Activated CD8-positive, alpha-beta memory T cell treated with anti-CD3 and anti-CD28 coated beads, Interleukin-2, amount 50 U/mL, for 48 hours (primary cell): ENCODE measurements at regions not wholly inside any gene's neighbourhood (a gene's known extent, or its start where the extent isn't known, plus 50 kb on each side); places are given as distances from the start of the nearest gene placed in this dataset.

Experiments used
- DNase-seq: peaks from one replicate; pipeline ENCODE4 v3.0.0-alpha.2; 2020

GRCh38 chr2:6556755-6557154 is 309.0 kb downstream of the CMPK2 start:
- no peak for DNase-seq

DNA sequence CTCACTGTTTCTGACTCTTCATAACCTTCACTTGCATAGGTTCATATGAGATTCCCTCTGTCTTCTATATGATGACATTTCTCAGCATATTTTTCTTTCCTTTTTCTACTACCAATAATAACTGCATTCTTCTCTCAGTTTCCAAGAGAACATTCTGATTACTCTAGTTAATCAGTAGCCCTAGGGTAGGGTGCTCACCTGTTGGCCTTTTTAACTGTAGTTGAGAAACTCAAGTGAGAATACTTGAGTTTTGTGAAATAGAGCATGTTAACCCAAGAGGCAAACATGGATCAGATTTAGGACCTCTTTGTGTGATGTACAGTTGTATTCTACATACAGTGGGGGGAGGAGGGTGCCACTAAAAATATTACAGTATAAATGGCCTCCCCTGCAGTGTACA is 308.0 kb downstream of the CMPK2 start:
- DNase-seq, result no peak

- no peak for DNase-seq
These were observed 302.9 kb downstream of the CMPK2 start for GRCh38 chr2:6562771-6563170.

DNA sequence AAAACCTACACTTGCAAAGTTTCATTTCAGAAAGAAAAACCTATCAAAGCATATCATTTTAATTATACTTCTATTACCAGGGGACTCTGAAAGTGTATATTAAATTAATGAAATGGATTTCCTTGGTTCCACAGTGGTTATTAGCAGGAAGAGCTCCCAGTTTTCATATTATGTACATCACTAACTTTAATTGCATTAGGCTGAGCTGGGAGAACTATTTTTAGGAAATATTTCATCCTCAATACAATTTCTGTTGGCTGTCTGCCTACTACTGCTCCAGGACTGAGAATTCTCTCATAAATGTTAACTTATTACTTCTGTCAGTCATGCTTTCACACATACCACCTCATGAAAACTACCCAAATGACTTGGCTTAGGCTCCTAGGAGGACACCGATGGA is 301.4 kb downstream of the CMPK2 start:
- DNase-seq, result no peak

DNA sequence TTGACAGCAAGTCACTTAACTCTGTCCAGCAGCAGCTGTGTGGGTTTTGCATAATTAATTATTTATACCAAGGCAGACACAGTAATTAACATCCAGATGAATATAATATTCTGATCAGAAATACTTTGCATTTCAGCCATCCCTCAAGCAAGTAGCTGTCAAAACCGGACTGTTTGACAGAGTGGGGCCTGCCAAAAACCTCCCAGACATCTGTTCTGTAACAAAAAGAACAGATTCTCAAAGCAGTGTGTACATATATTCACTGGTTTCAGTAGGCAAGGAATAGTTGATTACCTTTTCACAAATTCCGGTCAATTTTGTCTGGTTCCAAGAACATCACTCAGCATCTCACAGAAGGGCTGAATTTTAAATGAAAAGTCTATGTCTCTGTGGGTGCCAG is 291.6 kb downstream of the CMPK2 start:
- no peak for DNase-seq

DNA sequence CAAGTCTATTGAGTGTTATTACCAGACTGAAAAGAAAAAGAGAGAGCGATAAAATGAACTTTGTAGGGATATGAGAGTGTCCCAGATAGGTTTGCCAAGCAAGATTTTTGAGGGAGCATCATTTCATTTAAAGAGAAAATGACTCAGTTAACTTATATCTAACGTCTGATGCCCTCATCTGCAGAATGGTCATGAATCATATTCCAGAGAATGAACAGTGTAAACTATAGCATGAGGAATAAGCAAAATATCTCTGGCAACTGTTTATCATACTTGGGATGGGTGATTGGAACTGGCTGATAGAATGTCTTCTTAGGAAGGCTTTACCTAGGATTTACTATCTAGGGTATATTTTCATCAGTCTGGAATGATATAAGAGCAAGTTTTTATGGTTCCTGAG is 289.4 kb downstream of the CMPK2 start:
- no peak for DNase-seq

GRCh38 chr2:6577960-6578359 is 287.7 kb downstream of the CMPK2 start:
- no peak for DNase-seq

- no peak for DNase-seq
These were observed 287.3 kb downstream of the CMPK2 start for GRCh38 chr2:6578416-6578815.

GRCh38 chr2:6579281-6579680 is 286.4 kb downstream of the CMPK2 start:
- no peak for DNase-seq

- no peak for DNase-seq
These were observed 284.7 kb downstream of the CMPK2 start for GRCh38 chr2:6580982-6581381.

- DNase-seq, result no peak
These were observed 276.6 kb downstream of the CMPK2 start for GRCh38 chr2:6589150-6589549.

DNA sequence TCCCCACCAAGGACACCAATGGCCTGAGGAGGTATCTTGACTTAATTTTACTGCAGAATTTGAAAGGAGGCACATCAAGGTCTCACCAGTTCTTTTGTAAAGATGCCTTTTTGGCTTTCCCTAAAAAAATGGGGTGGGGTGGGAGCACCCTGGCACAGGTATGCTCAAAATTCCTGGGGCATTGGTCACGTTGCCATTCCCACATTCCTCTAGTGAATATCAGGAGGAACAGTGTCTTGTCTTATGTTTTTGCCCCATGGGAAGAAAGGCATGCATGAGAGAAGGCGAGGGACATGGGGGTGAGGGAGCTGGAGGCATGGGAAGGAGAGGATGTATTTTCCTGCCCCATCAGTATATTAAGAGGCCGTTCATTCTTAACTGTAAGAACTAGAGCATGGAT is 275.3 kb downstream of the CMPK2 start:
- no peak for DNase-seq

DNA sequence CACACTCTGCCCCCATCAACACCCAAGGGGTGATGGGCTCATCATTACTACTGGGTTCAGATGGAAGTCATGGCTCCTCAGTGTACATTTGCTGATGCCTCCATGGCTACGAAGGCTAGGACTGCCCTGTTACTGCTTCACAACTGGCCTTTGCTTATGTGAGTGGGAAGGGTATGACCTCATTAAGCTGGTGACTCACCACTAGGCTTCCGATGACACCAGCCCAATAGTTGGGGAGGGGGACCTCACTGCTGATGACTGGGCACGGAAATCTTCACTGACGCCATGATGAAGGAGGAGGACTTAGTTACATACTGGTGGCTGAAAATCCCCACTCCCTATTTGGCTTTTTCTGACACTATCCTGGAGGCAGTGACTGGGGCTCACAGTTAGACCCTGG is 263.2 kb downstream of the CMPK2 start:
- DNase-seq, result no peak

DNA sequence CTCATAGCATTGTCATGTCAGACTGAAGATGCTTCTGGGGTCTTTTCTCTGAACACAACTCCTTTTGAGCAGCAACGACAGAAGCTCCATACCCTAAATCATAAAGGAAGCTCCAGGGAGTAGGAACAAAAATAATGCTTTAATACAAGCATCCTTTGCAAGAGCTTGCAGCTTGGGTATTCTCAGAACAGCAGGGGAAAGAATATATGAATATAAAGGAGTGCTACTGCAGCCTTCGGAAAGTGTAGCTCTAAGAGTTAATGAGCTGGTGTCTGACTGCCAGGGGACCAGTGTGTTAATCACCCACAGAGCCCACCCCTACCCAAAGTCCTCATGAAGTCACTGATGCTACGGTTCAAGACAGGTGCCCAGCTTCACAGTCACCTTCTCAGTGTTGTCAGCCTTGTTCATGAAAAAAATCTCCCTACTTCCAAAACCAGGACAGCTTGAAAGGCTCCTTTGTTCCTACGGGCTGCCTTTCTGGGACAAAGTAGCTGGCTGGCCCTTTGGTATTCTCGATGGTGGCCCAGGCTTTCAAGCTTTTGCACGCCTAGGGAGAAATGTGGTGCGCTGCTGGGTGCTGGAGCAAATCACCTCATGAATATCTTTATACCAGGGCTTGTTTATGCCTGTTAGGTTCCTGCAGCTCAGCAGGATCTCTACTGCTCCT is 259.7 kb downstream of the CMPK2 start:
- DNase-seq, result no peak

- no peak for DNase-seq
These were observed 247.9 kb downstream of the CMPK2 start for GRCh38 chr2:6617794-6618193.

GRCh38 chr2:6618201-6618600 is 247.5 kb downstream of the CMPK2 start:
- no peak for DNase-seq

- no peak for DNase-seq
These were observed 242.0 kb downstream of the CMPK2 start for GRCh38 chr2:6623746-6624145.

- no peak for DNase-seq
These were observed 239.2 kb downstream of the CMPK2 start for GRCh38 chr2:6626401-6627012.

- no peak for DNase-seq
These were observed 238.4 kb downstream of the CMPK2 start for GRCh38 chr2:6627316-6627715.

DNA sequence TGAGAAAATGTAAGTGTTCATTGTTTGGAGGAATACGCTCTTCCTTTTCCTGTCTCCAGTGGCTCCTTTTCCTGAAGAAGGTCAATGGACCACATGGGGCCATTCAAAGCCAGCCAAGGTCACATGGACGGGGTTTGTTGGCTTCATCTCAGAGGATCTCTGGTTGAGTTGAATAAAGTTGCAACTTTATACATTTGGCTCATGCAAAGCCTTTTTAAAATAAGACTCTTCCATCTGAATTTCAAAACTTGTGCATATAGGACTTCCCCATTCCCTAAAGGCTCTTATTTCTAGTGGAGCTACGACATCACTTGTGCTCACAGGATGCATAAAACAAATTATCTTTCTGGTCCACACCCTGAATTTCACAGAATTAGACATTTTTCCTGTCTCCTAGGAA is 235.5 kb downstream of the CMPK2 start:
- DNase-seq, result no peak

DNA sequence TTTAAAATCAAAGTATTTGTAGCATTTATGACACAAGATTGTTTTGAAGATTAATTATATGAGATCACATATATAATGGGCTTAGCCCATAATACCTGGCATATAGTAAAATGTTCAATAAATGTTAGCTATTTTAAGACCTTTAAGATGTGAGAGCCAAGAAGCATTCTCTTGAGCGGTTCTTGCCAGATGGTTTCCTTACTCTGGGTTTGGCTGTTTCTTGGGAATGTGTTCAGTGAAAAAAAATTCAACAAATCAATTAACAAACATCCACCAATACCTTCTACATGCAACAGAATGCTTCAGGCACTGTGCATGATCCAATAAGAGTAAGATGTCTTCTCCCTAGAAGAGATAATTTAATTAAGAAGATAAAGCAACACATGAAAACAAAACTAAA is 230.4 kb downstream of the CMPK2 start:
- no peak for DNase-seq

DNA sequence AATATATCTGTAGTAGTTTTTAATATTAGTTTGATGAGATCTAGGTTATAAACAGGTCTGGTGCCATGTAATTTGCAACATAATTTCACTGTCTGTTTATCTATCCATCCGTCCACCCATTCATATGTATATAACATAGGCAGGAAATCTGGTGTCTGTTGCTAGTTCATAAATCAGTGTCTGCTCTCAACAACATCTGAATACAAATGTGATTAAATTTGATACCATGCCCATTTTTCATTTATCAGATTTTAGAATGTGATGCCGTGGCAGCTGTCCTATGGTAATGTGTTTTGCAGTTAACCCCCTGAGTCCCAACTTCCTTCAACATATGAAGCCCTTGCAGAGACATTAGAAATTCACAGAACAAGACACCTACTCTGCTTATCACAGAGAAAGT is 228.4 kb downstream of the CMPK2 start:
- DNase-seq, result no peak

DNA sequence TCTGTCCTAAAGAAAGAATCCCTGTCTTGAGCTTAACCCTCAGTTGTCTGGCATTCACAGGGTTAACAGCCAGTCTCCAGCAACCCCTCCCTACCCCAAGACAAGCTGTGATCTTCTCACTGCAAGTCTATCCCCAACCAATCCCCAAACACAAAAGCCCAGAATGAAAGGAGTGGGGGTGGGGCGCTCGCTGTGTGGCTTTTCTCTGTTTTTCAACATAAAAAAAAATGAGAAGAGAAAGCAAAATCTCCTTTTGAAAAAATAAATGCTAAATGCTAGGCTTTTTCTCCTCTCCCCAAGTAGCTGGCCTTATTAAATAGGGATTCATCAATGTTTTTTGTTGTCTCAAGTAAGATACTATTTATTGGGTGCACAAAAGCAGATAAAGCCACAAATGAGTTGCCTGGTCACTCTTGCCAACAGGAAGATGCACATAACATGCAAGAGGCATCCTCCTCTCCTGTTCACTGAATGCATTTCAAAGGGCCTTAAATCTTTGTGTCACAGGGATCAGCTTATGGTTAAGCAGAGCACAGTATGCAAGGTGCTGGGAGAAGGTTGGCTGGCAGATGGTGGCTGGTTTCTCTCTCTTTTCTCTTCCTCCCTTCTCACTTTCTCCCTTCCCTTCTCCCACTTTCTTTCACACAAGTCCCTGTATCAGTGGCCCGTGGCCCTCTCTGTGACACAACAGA is 225.6 kb downstream of the CMPK2 start:
- DNase-seq, result no peak

- no peak for DNase-seq
These were observed 225.1 kb downstream of the CMPK2 start for GRCh38 chr2:6640621-6641015.

- no peak for DNase-seq
These were observed 223.8 kb downstream of the CMPK2 start for GRCh38 chr2:6641956-6642355.
